ENCODE measurements at regions not wholly inside any gene's neighbourhood (a gene's known extent, or its start where the extent isn't known, plus 50 kb on each side); places are given as distances from the start of the nearest gene placed in this dataset.
"Not testable (repeated sequence)": the region's sequence is repeated elsewhere in the genome, so short reads cannot be mapped to it uniquely, and the experiment has no call there.

DNA sequence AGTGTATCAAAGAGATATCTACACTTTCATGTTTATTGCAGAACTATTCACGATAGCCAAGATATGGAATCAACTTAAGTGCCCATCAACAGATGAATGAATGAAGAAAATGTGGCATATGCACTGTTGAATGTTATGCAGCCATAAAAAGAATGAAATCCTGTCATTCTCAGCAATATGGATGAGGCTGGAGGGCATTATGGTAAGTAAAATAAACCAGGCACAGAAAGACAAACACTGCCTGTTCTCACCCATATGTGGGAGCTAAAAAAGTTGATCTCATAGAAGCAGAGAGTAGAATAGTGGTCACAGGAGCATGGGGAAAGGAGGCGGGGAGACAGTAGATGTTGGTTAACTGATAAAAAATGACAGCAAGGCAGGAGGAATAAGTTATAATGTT, 561.8 kb downstream of the TOX3 start:
- CTCF ChIA-PET, result no interaction called here
- Histone ChIP-seq H3K27ac (ENCODE audit: insufficient read depth in 1 of 2, low read depth in 1 of 2, low read length in 2 of 2, poor library complexity in 1 of 2, severe bottlenecking in 2 of 2) (no peak overlapping the region), H3K4me3 (ENCODE audit: control insufficient read depth in 1 of 7, extremely low read depth in 1 of 7, insufficient read depth in 4 of 7, low read depth in 2 of 7, low read length in 6 of 7) (no peak overlapping the region), H3K9me3 (ENCODE audit: control extremely low read depth in 1 of 5, control insufficient read depth in 4 of 5, insufficient read depth in 2 of 5, low read depth in 1 of 5, low read length in 4 of 5) (no peaks in the 10 kb centered on the region), H3K27me3 (replicated peaks in 2 of 5; ENCODE audit: control insufficient read depth in 4 of 5, insufficient read depth in 5 of 5, low read length in 4 of 5) (no peaks in the 10 kb centered on the region), H3K36me3 (ENCODE audit: control insufficient read depth in 4 of 4, insufficient read depth in 4 of 4, low read length in 3 of 4) (no peaks in the 10 kb centered on the region), H3K4me1 (ENCODE audit: control extremely low read depth in 1 of 4, control insufficient read depth in 4 of 4, insufficient read depth in 4 of 4, low read length in 3 of 4) (no peaks in the 10 kb centered on the region)
- DNase-seq, result no peak
- POLR2A ChIA-PET, result no interaction called here
- WGBS (ENCODE audit: insufficient coverage), result 100% methylated on average over 2 of the region's 2 CpGs

DNA sequence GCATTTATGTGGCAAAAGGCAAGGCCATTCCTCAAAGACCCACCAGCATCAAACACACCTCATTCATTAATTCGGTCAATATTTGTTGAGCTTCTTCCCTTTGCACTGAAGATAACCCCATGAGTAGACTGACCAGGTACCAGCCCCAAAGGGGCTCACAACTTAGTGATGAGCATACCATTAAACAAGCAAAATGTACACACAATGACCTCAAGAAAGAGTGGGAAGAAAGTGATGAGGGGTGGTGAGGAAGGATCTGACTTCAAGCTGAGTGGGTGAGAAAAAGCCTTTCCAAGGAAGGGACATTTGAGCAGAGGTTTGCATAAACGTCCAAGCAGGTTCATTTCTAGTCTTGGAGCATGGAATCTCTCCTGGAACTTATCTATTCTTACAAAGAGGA, 562.5 kb downstream of the TOX3 start:
- Histone ChIP-seq H3K27me3 (replicated peaks in 2 of 5; ENCODE audit: control insufficient read depth in 4 of 5, insufficient read depth in 5 of 5, low read length in 4 of 5) (no peaks in the 10 kb centered on the region), H3K9me3 (ENCODE audit: control extremely low read depth in 1 of 5, control insufficient read depth in 4 of 5, insufficient read depth in 2 of 5, low read depth in 1 of 5, low read length in 4 of 5) (no peaks in the 10 kb centered on the region), H3K27ac (ENCODE audit: insufficient read depth in 1 of 2, low read depth in 1 of 2, low read length in 2 of 2, poor library complexity in 1 of 2, severe bottlenecking in 2 of 2) (no peak overlapping the region), H3K36me3 (ENCODE audit: control insufficient read depth in 4 of 4, insufficient read depth in 4 of 4, low read length in 3 of 4) (no peaks in the 10 kb centered on the region), H3K4me1 (ENCODE audit: control extremely low read depth in 1 of 4, control insufficient read depth in 4 of 4, insufficient read depth in 4 of 4, low read length in 3 of 4) (no peaks in the 10 kb centered on the region), H3K4me3 (ENCODE audit: control insufficient read depth in 1 of 7, extremely low read depth in 1 of 7, insufficient read depth in 4 of 7, low read depth in 2 of 7, low read length in 6 of 7) (no peak overlapping the region)
- ChIA-PET CTCF (interaction anchor here (0.9 kb wide), 1 partner anchor 47 kb away, joined by 3 read pairs; no protein-coding TSS in a partner anchor), POLR2A (no interaction called here)
- DNase-seq, result no peak
- WGBS (ENCODE audit: insufficient coverage), result 61% methylated on average over 2 of the region's 2 CpGs

DNA sequence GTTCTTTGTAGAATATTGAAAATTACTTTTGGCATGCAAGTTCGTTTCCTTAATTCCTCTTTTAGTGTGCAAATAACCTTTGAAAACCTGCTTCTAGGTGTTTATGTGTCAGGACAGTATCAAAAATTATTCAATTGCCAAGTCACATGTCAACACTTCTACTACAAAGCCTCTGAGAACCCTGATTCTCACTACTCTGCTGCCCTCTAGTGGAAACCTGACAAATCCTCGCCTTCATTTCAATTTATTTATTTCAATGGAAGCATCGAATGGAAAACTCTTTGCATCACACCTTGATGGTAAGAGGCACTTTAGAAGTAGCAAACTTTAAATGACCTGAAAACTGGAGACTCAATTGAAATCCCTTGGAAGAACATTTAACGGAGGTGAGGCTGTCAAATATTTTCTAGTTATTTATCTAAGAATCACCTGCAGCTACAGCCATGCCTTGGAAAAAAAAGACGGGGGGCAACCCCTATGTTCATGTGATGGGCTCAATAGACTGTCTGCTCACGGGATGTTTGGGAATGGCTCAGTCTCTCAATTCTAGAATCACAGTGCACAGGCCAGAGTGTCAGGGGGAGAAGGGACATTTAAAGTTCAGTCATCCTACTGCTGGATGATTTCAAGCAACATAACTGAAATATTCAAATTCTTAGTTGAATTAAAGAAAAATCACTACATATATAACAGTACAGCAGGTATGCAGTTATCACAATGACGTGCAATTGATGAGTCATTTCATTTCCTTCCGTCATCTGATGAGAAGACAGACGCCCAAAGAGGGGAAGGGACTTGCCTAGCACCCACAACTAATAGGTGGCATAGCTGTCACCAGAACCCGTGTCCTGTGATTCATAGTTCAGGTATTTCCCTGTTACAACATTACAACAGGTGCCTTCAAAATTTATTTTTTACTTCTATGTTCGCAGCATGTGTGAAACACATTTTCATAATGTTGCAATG, 563.9 kb downstream of the TOX3 start:
- Histone ChIP-seq H3K9me3 (ENCODE audit: control extremely low read depth in 1 of 5, control insufficient read depth in 4 of 5, insufficient read depth in 2 of 5, low read depth in 1 of 5, low read length in 4 of 5) (no peaks in the 10 kb centered on the region), H3K36me3 (ENCODE audit: control insufficient read depth in 4 of 4, insufficient read depth in 4 of 4, low read length in 3 of 4) (no peaks in the 10 kb centered on the region), H3K4me1 (ENCODE audit: control extremely low read depth in 1 of 4, control insufficient read depth in 4 of 4, insufficient read depth in 4 of 4, low read length in 3 of 4) (no peaks in the 10 kb centered on the region), H3K27ac (ENCODE audit: insufficient read depth in 1 of 2, low read depth in 1 of 2, low read length in 2 of 2, poor library complexity in 1 of 2, severe bottlenecking in 2 of 2) (no peak overlapping the region), H3K27me3 (replicated peaks in 2 of 5; ENCODE audit: control insufficient read depth in 4 of 5, insufficient read depth in 5 of 5, low read length in 4 of 5) (no peaks in the 10 kb centered on the region), H3K4me3 (ENCODE audit: control insufficient read depth in 1 of 7, extremely low read depth in 1 of 7, insufficient read depth in 4 of 7, low read depth in 2 of 7, low read length in 6 of 7) (no peak overlapping the region)
- ChIA-PET CTCF (interaction anchor here (1.1 to 1.6 kb wide), 4 partner anchors 8 to 44 kb away, joined by 3 to 5 read pairs (median 4); no protein-coding TSS in a partner anchor), POLR2A (no interaction called here)
- peak; percentile 28 to 64 (median 48) for DNase-seq
- 40% methylated on average over 7 of the region's 11 CpGs for WGBS (ENCODE audit: insufficient coverage)

DNA sequence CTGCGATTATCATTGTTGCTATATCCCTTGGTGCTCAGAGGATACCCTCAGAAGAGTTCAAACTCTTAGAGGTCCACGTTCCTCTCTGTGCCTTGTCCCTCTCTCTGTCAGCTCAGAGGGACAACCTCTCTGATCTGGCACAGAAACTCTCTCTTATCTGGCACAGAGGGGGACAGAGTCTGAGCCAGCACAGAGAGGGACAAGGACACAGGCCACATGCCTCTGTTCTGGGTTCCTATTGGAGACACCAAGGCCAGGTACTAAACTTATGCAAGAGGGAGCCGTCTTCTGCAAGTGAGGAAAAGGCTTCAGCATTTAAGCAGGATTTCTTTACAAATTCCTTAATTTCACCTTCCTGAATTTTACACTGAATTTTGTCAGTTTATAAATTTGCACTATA, 565.2 kb downstream of the TOX3 start:
- 87% methylated on average over 2 of the region's 3 CpGs for WGBS (ENCODE audit: insufficient coverage)
- DNase-seq, result no peak
- no peaks in the 10 kb centered on the region for H3K27me3 ChIP-seq (replicated peaks in 2 of 5; ENCODE audit: control insufficient read depth in 4 of 5, insufficient read depth in 5 of 5, low read length in 4 of 5)
- ChIA-PET POLR2A (no interaction called here), CTCF (interaction anchor here (1.5 to 1.6 kb wide), 3 partner anchors 9 to 45 kb away, joined by 3 to 5 read pairs (median 4); no protein-coding TSS in a partner anchor)
- no peak overlapping the region for H3K4me3 ChIP-seq (ENCODE audit: control insufficient read depth in 1 of 7, extremely low read depth in 1 of 7, insufficient read depth in 4 of 7, low read depth in 2 of 7, low read length in 6 of 7)
- H3K9me3 ChIP-seq (ENCODE audit: control extremely low read depth in 1 of 5, control insufficient read depth in 4 of 5, insufficient read depth in 2 of 5, low read depth in 1 of 5, low read length in 4 of 5), result peaks cover 0 to 8% (median 0%) of the 10 kb centered on the region in 5 experiments
- H3K27ac ChIP-seq (ENCODE audit: insufficient read depth in 1 of 2, low read depth in 1 of 2, low read length in 2 of 2, poor library complexity in 1 of 2, severe bottlenecking in 2 of 2), result no peak overlapping the region
- H3K4me1 ChIP-seq (ENCODE audit: control extremely low read depth in 1 of 4, control insufficient read depth in 4 of 4, insufficient read depth in 4 of 4, low read length in 3 of 4), result no peaks in the 10 kb centered on the region
- H3K36me3 ChIP-seq (ENCODE audit: control insufficient read depth in 4 of 4, insufficient read depth in 4 of 4, low read length in 3 of 4), result no peaks in the 10 kb centered on the region

DNA sequence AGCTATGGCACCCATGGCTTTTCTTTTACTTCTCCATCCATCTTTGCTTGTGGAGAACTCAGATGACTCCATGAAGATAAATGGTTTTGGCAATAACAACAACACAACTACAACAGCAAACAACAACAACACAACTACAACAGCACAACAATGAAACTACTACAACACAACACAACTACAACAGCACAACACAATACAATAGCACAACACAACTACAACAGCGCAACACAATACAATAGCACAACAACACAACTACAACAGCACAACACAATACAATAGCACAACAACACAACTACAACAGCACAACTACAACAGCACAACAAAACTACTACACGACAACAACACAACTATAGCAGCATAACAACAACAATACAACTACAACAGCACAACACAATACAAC, 569.4 kb downstream of the TOX3 start:
- POLR2A ChIA-PET; H3K27ac ChIP-seq (ENCODE audit: insufficient read depth in 1 of 2, low read depth in 1 of 2, low read length in 2 of 2, poor library complexity in 1 of 2, severe bottlenecking in 2 of 2); DNase-seq; CTCF ChIA-PET; H3K4me3 ChIP-seq (ENCODE audit: control insufficient read depth in 1 of 7, extremely low read depth in 1 of 7, insufficient read depth in 4 of 7, low read depth in 2 of 7, low read length in 6 of 7); H3K4me1 ChIP-seq (ENCODE audit: control extremely low read depth in 1 of 4, control insufficient read depth in 4 of 4, insufficient read depth in 4 of 4, low read length in 3 of 4); H3K9me3 ChIP-seq (ENCODE audit: control extremely low read depth in 1 of 5, control insufficient read depth in 4 of 5, insufficient read depth in 2 of 5, low read depth in 1 of 5, low read length in 4 of 5); H3K27me3 ChIP-seq (replicated peaks in 2 of 5; ENCODE audit: control insufficient read depth in 4 of 5, insufficient read depth in 5 of 5, low read length in 4 of 5); H3K36me3 ChIP-seq (ENCODE audit: control insufficient read depth in 4 of 4, insufficient read depth in 4 of 4, low read length in 3 of 4): not testable (repeated sequence)
- 100% methylated on average over 1 of the region's 2 CpGs for WGBS (ENCODE audit: insufficient coverage)

DNA sequence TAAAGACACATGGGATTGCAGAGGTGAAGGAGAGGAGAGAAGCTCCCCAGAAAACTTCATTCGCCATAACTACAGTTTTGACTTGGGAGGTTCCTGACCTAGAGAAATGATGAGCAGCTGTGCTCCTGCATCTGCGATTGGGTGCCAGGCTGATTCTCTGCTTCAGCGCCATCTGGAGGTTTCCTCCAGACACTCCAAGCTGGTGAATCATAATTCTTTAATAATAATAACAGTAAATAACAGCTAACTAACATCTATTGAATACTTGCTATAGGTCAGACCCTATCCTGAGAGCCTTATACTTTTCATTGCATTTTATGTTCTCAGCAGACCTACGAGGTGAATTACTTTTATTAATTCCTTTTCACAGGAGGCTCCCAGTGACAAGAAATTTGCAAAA, 575.8 kb downstream of the TOX3 start:
- H3K27me3 ChIP-seq (replicated peaks in 2 of 5; ENCODE audit: control insufficient read depth in 4 of 5, insufficient read depth in 5 of 5, low read length in 4 of 5), result no peaks in the 10 kb centered on the region
- no peak overlapping the region for H3K4me3 ChIP-seq (ENCODE audit: control insufficient read depth in 1 of 7, extremely low read depth in 1 of 7, insufficient read depth in 4 of 7, low read depth in 2 of 7, low read length in 6 of 7)
- H3K9me3 ChIP-seq (ENCODE audit: control extremely low read depth in 1 of 5, control insufficient read depth in 4 of 5, insufficient read depth in 2 of 5, low read depth in 1 of 5, low read length in 4 of 5), result no peaks in the 10 kb centered on the region
- no peak for DNase-seq
- H3K36me3 ChIP-seq (ENCODE audit: control insufficient read depth in 4 of 4, insufficient read depth in 4 of 4, low read length in 3 of 4), result no peaks in the 10 kb centered on the region
- 45% methylated on average over 4 of the region's 4 CpGs for WGBS (ENCODE audit: insufficient coverage)
- POLR2A ChIA-PET, result no interaction called here
- CTCF ChIA-PET, result no interaction called here
- H3K27ac ChIP-seq (ENCODE audit: insufficient read depth in 1 of 2, low read depth in 1 of 2, low read length in 2 of 2, poor library complexity in 1 of 2, severe bottlenecking in 2 of 2), result no peak overlapping the region
- no peaks in the 10 kb centered on the region for H3K4me1 ChIP-seq (ENCODE audit: control extremely low read depth in 1 of 4, control insufficient read depth in 4 of 4, insufficient read depth in 4 of 4, low read length in 3 of 4)

DNA sequence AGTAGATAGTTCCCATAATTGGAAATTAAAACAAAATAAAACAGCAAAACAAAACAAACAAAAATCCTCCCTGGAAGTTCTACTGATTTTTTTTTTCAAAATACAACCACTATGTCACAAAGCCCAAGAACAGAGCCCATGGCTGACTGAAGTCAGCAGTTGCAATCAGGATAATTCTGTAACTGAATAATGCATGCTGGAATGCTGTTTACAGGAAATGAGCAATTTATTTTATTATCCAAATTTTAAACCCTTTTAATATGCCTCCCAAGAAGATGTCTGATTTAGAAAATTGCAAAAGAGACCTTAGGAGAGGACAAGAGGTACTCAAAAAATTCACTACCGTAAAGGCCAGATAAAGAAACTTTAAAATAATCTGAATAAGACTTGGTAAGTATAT, 578.2 kb downstream of the TOX3 start:
- WGBS (ENCODE audit: insufficient coverage), result no CpG with 5 or more reads among the region's 1 CpG
- Histone ChIP-seq H3K36me3 (ENCODE audit: control insufficient read depth in 4 of 4, insufficient read depth in 4 of 4, low read length in 3 of 4) (no peaks in the 10 kb centered on the region), H3K4me1 (ENCODE audit: control extremely low read depth in 1 of 4, control insufficient read depth in 4 of 4, insufficient read depth in 4 of 4, low read length in 3 of 4) (no peaks in the 10 kb centered on the region), H3K27me3 (replicated peaks in 2 of 5; ENCODE audit: control insufficient read depth in 4 of 5, insufficient read depth in 5 of 5, low read length in 4 of 5) (no peaks in the 10 kb centered on the region), H3K27ac (ENCODE audit: insufficient read depth in 1 of 2, low read depth in 1 of 2, low read length in 2 of 2, poor library complexity in 1 of 2, severe bottlenecking in 2 of 2) (no peak overlapping the region), H3K4me3 (ENCODE audit: control insufficient read depth in 1 of 7, extremely low read depth in 1 of 7, insufficient read depth in 4 of 7, low read depth in 2 of 7, low read length in 6 of 7) (no peak overlapping the region), H3K9me3 (ENCODE audit: control extremely low read depth in 1 of 5, control insufficient read depth in 4 of 5, insufficient read depth in 2 of 5, low read depth in 1 of 5, low read length in 4 of 5) (no peaks in the 10 kb centered on the region)
- POLR2A ChIA-PET, result interaction anchor here (0.6 kb wide), 1 partner anchor 25 kb away, joined by 7 read pairs; no protein-coding TSS in a partner anchor
- CTCF ChIA-PET, result no interaction called here
- no peak for DNase-seq

Measured in common myeloid progenitor, CD34-positive (primary cell).